ENCODE measurements at regions not wholly inside any gene's neighbourhood (a gene's known extent, or its start where the extent isn't known, plus 50 kb on each side); places are given as distances from the start of the nearest gene placed in this dataset.

DNA sequence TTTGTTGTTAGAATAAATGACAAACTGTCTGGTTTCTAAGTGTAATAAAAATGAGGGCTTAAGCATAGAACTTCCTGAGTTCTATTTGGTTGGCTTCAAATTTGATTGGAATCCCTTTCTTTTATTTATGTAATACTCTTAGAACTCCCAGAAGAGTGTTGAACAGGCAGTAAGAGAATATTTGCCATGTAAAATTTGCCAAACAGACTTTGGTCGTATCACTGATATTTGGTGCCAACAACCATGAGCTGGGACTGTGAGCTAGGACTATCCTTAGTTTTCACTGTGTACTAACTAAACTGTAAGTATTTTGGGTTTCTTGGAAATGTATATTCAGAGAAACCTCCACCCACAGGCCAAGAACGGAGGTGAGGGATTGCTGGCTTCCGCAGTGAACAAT lies 971.2 kb upstream of the SOX9 start:
- TF ChIP-seq, protein P1, sequence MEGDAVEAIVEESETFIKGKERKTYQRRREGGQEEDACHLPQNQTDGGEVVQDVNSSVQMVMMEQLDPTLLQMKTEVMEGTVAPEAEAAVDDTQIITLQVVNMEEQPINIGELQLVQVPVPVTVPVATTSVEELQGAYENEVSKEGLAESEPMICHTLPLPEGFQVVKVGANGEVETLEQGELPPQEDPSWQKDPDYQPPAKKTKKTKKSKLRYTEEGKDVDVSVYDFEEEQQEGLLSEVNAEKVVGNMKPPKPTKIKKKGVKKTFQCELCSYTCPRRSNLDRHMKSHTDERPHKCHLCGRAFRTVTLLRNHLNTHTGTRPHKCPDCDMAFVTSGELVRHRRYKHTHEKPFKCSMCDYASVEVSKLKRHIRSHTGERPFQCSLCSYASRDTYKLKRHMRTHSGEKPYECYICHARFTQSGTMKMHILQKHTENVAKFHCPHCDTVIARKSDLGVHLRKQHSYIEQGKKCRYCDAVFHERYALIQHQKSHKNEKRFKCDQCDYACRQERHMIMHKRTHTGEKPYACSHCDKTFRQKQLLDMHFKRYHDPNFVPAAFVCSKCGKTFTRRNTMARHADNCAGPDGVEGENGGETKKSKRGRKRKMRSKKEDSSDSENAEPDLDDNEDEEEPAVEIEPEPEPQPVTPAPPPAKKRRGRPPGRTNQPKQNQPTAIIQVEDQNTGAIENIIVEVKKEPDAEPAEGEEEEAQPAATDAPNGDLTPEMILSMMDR (conservative IDR thresholded peaks at IDR 0.05) = no peak
- no peak for TF ChIP-seq EZH2 (IDR thresholded peaks at IDR 0.05; ENCODE audit: low read depth)

Data from PC-9 (cell line).